Brain microvascular endothelial cell (primary cell): ENCODE measurements at regions not wholly inside any gene's neighbourhood (a gene's known extent, or its start where the extent isn't known, plus 50 kb on each side); places are given as distances from the start of the nearest gene placed in this dataset.

Source experiments
- DNase-seq: peaks from one replicate; pipeline ENCODE4 v3.0.0-alpha.2; 2020
- H3K27ac ChIP-seq: fragments of 250-450 bp; sonication (Bioruptor Pico); 2 replicates; pipeline ENCODE4 v1.5.1; 2020; ENCODE audit warnings: mild to moderate bottlenecking, moderate library complexity
- H3K27me3 ChIP-seq: fragments of 250-450 bp; sonication (Bioruptor Pico); replicated peaks from 2 replicates; pipeline ENCODE4 v1.5.1; 2020; ENCODE audit warnings: mild to moderate bottlenecking
- H3K36me3 ChIP-seq: fragments of 250-450 bp; sonication (Bioruptor Pico); replicated peaks from 2 replicates; pipeline ENCODE4 v1.5.1; 2020; ENCODE audit warnings: mild to moderate bottlenecking
- H3K4me3 ChIP-seq: 2 replicates; pipeline ENCODE4 v1.5.1; 2011; ENCODE audit warnings: low read depth, mild to moderate bottlenecking, control low read depth, low read length, moderate library complexity
- in situ Hi-C: cut with HindIII; loops from 2 replicates; pipeline ENCODE4 v1.10.0; 2017; ENCODE audit warnings: low sequenced_read_pairs, low pct_ligation_motif_present
- TF ChIP-seq, protein P1 (sequence below): IDR thresholded peaks from 2 replicates; pipeline ENCODE4 v1.5.1; 2011; ENCODE audit warnings: low read depth, mild to moderate bottlenecking, moderate library complexity, low read length, control low read depth, inconsistent platforms; ENCODE audit errors: missing control alignments

DNA sequence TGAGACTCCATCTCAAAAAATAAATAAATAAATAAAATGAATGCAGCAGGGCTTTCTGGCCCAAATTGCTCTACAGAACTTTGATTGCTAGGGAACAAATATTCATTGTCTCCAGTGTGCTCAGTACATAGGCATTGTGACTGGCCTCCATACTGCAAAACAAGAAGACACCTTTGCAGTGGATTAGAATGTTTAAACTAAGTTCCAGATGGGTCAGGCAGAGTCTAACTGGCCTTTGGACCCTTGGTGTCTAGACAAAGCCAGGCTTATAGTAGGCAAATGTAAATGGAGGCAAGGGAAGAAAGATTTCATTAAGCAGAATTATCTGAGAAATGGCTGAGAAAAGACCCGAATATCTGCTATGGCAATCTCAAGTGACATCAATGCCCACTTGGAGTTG lies 335.2 kb upstream of the C2CD4B start:
- in situ Hi-C loops = no loop called here
- DNase-seq = no peak
- TF ChIP-seq, protein P1, sequence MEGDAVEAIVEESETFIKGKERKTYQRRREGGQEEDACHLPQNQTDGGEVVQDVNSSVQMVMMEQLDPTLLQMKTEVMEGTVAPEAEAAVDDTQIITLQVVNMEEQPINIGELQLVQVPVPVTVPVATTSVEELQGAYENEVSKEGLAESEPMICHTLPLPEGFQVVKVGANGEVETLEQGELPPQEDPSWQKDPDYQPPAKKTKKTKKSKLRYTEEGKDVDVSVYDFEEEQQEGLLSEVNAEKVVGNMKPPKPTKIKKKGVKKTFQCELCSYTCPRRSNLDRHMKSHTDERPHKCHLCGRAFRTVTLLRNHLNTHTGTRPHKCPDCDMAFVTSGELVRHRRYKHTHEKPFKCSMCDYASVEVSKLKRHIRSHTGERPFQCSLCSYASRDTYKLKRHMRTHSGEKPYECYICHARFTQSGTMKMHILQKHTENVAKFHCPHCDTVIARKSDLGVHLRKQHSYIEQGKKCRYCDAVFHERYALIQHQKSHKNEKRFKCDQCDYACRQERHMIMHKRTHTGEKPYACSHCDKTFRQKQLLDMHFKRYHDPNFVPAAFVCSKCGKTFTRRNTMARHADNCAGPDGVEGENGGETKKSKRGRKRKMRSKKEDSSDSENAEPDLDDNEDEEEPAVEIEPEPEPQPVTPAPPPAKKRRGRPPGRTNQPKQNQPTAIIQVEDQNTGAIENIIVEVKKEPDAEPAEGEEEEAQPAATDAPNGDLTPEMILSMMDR = no peak
- no peak overlapping the region for H3K27ac ChIP-seq
- no peaks in the 10 kb centered on the region for H3K36me3 ChIP-seq
- no peak overlapping the region for H3K4me3 ChIP-seq
- H3K27me3 ChIP-seq = no peaks in the 10 kb centered on the region

DNA sequence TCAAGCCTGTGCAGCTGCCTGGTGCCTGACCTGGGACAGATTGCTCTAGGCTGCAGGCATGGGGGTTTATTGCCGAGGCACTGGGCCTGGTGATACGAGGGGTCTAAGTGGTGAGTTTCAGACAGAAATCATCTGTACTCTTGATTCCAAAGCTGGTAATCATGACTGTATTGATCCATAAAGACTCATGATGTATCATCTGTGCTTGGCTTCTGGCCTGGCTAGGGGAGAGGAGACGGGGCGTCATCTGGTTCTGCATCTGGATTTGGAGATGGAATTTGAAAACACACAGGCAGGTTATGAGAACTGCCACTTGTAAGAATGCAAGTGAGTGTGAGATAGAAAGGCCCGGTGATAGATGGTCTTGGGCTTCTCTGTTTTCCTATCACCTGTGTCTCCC lies 337.4 kb upstream of the C2CD4B start:
- H3K4me3 ChIP-seq = no peak overlapping the region
- TF ChIP-seq, protein P1 = no peak
- no peaks in the 10 kb centered on the region for H3K36me3 ChIP-seq
- H3K27me3 ChIP-seq = no peaks in the 10 kb centered on the region
- no peak overlapping the region for H3K27ac ChIP-seq
- no peak for DNase-seq
- in situ Hi-C loops = no loop called here

DNA sequence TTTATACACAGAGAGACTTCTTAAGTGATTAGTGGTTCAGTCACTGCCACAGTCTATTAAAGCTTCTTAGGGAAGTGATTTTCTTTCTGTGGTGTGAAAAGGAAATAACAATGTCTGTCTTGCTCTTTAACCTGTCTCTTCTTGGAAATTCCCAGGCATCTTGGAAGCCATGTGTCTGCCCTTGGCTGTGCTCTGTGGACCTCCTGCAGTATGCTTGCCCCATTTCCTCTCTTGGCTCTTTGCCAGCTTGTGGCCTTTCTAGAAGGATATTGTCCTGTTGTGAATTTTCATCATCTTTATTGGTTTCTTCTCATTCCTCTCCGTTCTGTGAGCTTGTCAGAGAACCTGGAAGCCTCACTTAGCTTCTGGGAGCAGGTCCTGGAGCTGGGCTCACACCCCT lies 338.4 kb upstream of the C2CD4B start:
- TF ChIP-seq, protein P1 = no peak
- in situ Hi-C loops = no loop called here
- Histone ChIP-seq H3K27ac (no peak overlapping the region), H3K27me3 (no peaks in the 10 kb centered on the region), H3K36me3 (no peaks in the 10 kb centered on the region), H3K4me3 (no peak overlapping the region)
- peak; percentile 6 for DNase-seq

DNA sequence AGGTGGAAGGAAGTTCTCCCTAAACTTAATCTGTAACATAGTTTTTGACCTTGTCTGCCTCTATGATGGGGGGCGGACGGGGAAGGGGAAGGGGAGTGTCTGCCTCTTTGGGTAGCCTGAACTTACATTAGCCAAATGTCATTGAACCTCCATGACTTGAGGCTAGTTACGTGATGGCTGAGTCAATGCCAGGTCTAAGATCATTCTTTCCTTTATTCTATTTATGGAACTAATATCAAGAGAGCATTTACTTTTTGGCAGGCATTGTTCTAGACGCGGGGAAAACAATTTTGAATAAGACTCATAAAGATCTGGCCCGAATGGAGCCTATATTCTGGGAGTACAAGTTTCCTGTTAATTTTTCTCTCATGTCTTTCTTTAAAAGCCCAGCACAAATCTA lies 340.7 kb upstream of the C2CD4B start:
- H3K27me3 ChIP-seq = no peaks in the 10 kb centered on the region
- no peaks in the 10 kb centered on the region for H3K36me3 ChIP-seq
- H3K4me3 ChIP-seq = no peak overlapping the region
- no peak overlapping the region for H3K27ac ChIP-seq
- TF ChIP-seq, protein P1 = no peak
- DNase-seq = no peak
- in situ Hi-C loops = no loop called here

DNA sequence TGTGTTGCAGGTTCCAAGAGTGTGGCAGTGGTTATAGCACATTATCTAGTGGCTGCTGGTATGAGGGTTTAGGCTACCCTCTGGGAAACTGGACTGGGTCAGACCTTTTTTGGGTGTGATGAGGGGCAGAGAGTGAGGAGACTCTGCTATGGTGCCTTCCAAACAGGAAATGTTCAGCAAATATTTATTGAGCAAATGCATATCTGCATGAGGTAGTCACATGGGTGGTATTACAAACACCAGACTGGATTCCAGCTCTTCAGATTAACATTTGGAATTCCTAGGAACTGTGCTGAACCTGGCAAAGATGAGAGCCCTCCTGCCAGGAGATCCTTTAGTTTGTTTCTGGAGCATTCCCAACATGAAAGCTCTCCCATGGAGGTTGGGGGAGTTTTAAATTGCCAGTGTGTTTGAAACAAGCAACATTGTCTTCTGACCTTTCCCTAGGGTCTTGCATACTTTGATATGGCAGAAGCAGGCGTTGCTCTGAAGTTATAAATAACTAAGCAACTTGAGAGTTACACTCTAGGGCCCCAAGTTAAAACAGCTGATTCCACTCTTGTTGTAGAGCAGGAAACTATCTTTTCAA lies 341.2 kb upstream of the C2CD4B start:
- in situ Hi-C loops = no loop called here
- TF ChIP-seq, protein P1 = no peak

DNA sequence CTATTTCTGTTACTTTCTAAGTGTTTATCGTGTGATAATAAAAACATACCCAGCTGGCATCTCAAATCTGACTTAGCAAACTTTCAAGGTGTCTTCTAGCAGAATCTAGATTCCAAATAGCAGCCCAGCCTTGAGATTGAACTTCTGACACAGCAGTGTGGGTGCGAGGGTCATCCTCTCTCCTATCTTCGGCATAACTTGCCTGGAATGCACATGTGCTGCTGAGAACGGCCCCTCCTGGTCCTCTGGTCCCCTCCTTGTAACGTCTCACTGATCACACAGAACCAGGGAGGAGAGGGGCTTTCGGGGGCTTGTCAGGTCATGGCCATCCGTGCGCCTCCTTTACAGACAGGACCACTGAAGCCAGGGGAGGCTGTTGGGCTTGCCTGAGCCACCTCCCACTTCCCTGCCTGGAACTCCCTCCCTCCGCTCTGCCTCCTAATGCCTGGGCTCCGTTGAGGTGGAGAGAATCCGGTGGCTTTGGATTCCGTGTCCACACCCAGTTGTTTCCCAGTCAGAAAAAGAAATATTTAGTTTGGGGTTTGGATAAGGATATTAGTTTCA lies 344.4 kb upstream of the C2CD4B start:
- TF ChIP-seq, protein P1 = no peak
- Histone ChIP-seq H3K4me3 (no peak overlapping the region), H3K27me3 (no peaks in the 10 kb centered on the region), H3K36me3 (no peaks in the 10 kb centered on the region), H3K27ac (no peak overlapping the region)
- in situ Hi-C loops = no loop called here
- DNase-seq = no peak

More for the DNA sequence above, 341.2 kb upstream of the C2CD4B start:
- H3K36me3 ChIP-seq = no peaks in the 10 kb centered on the region
- H3K27me3 ChIP-seq = no peaks in the 10 kb centered on the region
- H3K27ac ChIP-seq = no peak overlapping the region
- H3K4me3 ChIP-seq = no peak overlapping the region
- peak; percentile 2 for DNase-seq
